Esophagus muscularis mucosa (tissue), 3 donors: ENCODE measurements at regions not wholly inside any gene's neighbourhood (a gene's known extent, or its start where the extent isn't known, plus 50 kb on each side); places are given as distances from the start of the nearest gene placed in this dataset.

Experiments
- POLR2A ChIP-seq: fragments of 450-650 bp; IDR thresholded peaks from one replicate; pipeline ENCODE4 v1.6.1; 2017; ENCODE audit warnings: antibody characterized with exemption, moderate library complexity, mild to moderate bottlenecking, low read depth
- TF ChIP-seq, protein P1 (sequence below), 3 experiments: fragments of 200-600 bp in 2 of 3; fragments of 450-650 bp in 1 of 3; sonication (generic) in 2 of 3; IDR thresholded peaks; one replicate each; pipeline ENCODE4 v1.5.1; 2017 to 2019; ENCODE audit warnings: antibody characterized with exemption in 3 of 3, mild to moderate bottlenecking in 2 of 3, moderate library complexity in 1 of 3

DNA sequence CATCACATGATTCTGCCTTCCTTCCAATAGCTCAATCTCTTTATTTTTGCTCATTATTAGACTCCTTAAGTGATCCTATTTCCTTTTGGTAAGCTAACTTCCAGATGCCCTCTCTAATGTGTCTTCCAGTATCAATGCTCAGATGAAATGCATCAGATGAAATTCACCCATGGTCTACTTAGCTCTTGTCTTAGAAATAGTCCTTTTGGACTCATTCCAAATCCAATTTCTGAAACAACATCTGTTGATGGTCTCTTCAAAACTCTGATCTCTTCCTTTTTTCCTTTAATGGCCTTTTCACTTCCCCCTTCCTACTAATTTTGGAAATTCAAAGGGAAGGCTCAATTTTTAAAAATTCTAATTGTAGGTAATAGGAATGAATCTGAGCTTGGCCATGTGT lies 81.1 kb upstream of the GREM2 start:
- TF ChIP-seq POLR2A, result no peak
- TF ChIP-seq, protein P1, sequence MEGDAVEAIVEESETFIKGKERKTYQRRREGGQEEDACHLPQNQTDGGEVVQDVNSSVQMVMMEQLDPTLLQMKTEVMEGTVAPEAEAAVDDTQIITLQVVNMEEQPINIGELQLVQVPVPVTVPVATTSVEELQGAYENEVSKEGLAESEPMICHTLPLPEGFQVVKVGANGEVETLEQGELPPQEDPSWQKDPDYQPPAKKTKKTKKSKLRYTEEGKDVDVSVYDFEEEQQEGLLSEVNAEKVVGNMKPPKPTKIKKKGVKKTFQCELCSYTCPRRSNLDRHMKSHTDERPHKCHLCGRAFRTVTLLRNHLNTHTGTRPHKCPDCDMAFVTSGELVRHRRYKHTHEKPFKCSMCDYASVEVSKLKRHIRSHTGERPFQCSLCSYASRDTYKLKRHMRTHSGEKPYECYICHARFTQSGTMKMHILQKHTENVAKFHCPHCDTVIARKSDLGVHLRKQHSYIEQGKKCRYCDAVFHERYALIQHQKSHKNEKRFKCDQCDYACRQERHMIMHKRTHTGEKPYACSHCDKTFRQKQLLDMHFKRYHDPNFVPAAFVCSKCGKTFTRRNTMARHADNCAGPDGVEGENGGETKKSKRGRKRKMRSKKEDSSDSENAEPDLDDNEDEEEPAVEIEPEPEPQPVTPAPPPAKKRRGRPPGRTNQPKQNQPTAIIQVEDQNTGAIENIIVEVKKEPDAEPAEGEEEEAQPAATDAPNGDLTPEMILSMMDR (IDR thresholded peaks at IDR 0.05), result no peak
